Retinal pigment epithelial cell (primary cell): ENCODE measurements at regions not wholly inside any gene's neighbourhood (a gene's known extent, or its start where the extent isn't known, plus 50 kb on each side); places are given as distances from the start of the nearest gene placed in this dataset.

Experiments used
- DNase-seq: peaks from one replicate; pipeline ENCODE4 v3.0.0-alpha.2; 2010; ENCODE audit warnings: low read depth
- H3K4me3 ChIP-seq: 2 replicates; pipeline ENCODE4 v1.5.1; 2011; ENCODE audit warnings: mild to moderate bottlenecking, low read length, control low read depth, moderate library complexity
- TF ChIP-seq, protein P1 (sequence below): conservative IDR thresholded peaks from 2 replicates; pipeline ENCODE4 v1.5.1; 2011; ENCODE audit warnings: low read depth, low read length, control low read depth, inconsistent platforms

DNA sequence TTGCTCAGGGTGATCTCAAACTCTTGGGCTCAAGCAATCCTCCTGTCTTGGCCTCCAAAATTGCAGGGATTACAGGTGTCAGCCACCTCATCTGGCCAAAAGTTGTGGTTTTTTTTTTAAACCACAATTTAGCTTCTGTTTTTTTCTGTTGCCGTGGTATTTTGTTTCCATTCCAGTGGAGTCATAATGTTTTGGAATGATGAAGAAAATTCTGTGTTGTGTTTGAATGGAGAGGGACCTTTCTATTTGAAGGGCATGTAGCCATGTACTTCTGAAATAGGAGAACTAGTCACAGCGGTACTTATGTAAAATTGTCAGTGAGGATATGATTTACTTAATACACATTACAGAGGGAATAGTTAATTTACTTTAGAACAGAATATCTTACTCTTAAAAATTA lies 201.3 kb downstream of the ARL4A start:
- DNase-seq: no peak
- no peak overlapping the region for H3K4me3 ChIP-seq
- TF ChIP-seq, protein P1, sequence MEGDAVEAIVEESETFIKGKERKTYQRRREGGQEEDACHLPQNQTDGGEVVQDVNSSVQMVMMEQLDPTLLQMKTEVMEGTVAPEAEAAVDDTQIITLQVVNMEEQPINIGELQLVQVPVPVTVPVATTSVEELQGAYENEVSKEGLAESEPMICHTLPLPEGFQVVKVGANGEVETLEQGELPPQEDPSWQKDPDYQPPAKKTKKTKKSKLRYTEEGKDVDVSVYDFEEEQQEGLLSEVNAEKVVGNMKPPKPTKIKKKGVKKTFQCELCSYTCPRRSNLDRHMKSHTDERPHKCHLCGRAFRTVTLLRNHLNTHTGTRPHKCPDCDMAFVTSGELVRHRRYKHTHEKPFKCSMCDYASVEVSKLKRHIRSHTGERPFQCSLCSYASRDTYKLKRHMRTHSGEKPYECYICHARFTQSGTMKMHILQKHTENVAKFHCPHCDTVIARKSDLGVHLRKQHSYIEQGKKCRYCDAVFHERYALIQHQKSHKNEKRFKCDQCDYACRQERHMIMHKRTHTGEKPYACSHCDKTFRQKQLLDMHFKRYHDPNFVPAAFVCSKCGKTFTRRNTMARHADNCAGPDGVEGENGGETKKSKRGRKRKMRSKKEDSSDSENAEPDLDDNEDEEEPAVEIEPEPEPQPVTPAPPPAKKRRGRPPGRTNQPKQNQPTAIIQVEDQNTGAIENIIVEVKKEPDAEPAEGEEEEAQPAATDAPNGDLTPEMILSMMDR: no peak

DNA sequence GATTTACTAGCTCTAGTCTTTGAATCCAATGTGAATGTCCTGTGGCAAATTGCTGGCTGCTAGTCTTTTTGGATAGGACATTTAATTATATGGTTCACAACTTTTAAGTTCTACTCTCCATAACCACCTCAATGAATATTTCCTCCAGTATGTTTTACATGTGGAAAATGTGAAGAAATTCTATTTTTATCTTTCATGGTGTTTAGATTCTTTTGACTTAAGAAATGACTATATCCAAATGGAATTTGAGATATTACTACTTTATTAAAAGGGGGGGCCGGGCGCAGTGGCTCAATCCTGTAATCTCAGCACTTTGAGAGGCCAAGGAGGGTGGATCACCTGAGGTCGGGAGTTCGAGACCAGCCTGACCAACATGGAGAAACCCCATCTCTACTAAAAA lies 202.0 kb downstream of the ARL4A start:
- no peak for DNase-seq
- TF ChIP-seq, protein P1: no peak
- H3K4me3 ChIP-seq: no peak overlapping the region

DNA sequence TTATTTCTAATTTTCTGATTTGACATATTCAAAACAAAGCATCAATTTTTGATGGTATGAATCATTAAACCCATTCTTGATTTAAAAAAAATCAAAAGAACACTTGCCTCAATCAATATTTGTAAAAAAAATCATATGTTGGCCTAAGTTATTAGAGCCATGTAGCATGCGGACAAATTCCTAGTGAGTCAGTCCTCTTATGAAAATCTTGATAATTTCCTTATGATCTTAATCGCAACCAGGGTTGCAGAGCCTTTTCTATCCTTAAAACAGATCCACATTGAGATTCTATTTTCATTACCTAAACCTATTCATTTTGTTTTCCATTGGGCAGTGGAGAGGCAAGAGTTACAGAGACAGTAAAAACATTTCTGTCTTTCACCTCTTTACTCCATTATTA lies 203.2 kb downstream of the ARL4A start:
- no peak for DNase-seq
- TF ChIP-seq, protein P1: no peak
- H3K4me3 ChIP-seq: no peak overlapping the region

DNA sequence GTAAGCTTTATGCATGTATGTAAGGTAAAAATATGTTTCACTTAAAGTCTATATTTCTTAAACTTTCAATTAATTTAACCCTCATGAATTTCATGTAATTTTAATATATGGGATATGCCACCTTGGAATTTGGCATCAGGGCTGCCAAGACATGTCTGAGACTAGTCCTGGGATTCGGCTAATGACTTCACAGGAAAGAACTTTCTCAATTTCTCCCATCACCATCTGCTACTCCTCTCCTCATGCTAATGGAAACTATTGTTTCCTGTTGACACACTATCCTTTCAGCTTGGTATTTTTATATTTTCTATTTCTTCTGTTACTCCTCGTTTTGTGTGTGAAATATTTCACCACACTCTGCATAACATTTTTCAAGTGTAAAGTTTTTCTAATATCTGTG lies 205.9 kb downstream of the ARL4A start:
- TF ChIP-seq, protein P1: no peak
- DNase-seq: no peak
- H3K4me3 ChIP-seq: no peak overlapping the region

DNA sequence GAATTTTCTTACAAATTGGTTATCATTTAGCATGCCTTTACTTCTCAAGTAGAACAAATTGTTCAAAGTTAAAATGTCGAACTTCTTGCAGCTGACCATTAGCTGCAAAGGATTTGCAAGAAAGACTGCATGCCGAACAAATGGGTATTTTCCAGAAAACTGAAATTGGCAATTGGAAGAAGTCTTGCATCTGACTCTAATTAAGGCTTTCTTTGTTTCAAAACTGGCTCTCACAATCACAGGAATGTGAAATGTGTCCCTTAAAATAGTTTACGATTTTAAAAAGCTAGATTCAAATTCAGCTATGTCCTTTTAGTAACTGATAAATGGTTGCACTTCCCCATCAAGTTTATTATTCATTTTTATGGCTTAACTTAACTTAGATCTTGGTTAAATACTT lies 207.9 kb downstream of the ARL4A start:
- no peak for DNase-seq
- H3K4me3 ChIP-seq: no peak overlapping the region
- TF ChIP-seq, protein P1: no peak

DNA sequence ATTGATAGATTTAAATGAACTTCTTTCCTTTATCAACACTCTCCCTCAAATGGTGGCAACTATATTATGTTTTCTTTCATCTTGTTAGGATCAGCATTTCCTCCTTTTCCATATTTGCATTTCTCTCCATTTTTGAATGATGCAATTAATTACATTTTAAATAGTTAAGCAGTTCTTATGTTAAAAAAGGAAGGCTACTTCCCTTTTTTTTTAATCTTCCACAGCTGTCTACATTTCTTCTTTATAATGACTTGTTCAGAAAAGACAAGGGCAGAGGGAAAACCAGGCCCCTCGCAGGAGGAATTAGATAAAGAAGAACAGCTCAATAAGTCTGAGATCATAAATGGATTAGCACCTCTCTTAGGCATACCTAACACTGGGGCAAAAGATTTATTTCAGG lies 208.9 kb downstream of the ARL4A start:
- TF ChIP-seq, protein P1: no peak
- H3K4me3 ChIP-seq: no peak overlapping the region
- DNase-seq: no peak

DNA sequence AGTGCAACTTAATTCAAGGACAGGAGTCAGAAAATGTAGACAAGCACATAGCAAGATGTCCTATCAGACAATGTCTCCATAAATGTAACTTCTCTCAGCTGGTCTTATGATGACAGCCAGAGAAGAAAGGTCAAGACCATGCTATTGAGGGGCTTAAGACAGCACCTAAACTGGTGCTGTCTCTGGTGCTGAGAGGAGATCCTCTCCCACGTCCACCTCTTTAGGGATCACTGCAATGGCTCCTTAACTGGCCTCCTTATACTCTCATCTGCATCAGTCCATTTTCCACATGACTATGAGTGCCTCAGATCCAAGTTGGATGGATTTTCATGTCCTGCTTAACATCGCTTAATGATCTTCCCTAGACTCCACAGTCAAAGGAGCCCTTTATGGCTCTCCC lies 210.6 kb downstream of the ARL4A start:
- TF ChIP-seq, protein P1: no peak
- H3K4me3 ChIP-seq: no peak overlapping the region
- DNase-seq: no peak
